ENCODE measurements at regions not wholly inside any gene's neighbourhood (a gene's known extent, or its start where the extent isn't known, plus 50 kb on each side); places are given as distances from the start of the nearest gene placed in this dataset.

DNA sequence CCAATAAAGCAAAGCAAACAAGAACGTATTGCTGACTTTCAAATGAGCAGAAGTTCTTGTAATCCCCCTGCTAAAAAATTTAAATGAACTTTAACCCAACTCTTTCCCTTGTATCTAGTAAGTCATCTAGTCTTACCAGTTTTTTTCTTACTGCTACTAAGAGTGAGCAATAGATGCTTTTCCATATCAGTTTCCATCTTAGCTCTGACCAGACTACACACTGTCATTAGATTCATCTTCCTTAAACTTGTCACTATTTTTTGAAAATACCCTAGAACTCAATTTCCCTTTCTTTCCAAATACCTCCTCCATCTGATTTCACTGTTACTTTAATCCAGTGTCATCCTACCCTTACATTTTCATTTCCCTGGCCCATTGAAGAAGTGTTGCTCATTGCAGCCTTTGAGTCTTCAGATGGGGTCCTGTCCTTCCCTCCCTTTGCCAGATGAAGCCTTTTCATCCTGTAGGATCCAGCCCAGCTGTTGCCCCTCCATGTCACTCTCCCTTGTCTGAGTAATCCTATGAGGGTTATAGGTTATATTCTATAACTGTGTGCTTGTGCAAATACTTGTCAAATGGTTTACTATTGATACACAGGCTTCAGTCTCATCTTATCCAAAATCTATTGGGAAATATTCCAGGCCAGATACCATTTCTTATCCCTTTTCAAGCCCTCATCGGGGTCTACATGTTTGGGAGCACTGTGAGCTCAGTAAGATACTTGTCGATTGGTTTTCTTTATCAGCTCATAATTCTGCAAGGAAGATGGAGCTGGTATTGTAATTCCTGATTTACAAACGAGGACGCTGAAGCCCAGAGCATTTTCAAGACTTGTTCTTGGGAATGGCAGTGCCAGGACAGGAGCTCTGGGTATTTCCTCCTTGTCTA is 51.5 kb upstream of the ITGB1 start:
- Histone ChIP-seq H3K27ac (ENCODE audit: low read length) (peak overlapping the region; percentile 99), H3K9me3 (ENCODE audit: control insufficient read depth, insufficient read depth, low read depth, low read length) (no peaks in the 10 kb centered on the region), H3K36me3 (ENCODE audit: control insufficient read depth, insufficient read depth, low read length) (no peaks in the 10 kb centered on the region), H3K4me3 (ENCODE audit: low read depth in 2 of 2, low read length in 2 of 2) (peak overlapping the region in 1 of 2 experiments; percentile 33; a peak in 1 of 4 replicates), H3K27me3 (ENCODE audit: control insufficient read depth, insufficient read depth, low read length) (no peaks in the 10 kb centered on the region), H3K4me1 (ENCODE audit: control insufficient read depth, insufficient read depth, low read length) (peaks cover 50% of the 10 kb centered on the region)
- ATAC-seq (no peak), DNase-seq (ENCODE audit: low read depth, low spot score) (no peak)
- intact Hi-C loops (cut with micrococcal nuclease; ENCODE audit: unreplicated experiment) (loop anchor here (1.0 to 10.0 kb wide), 3 partner anchors 47 to 214 kb away; no protein-coding TSS in a partner anchor), in situ Hi-C loops (cut with HindIII; ENCODE audit: low pct_unique_long_range_greater_than_20kb, low sequenced_read_pairs) (no loop called here)
- no TSS peak for BruUV-seq (replicated peaks)
- ChIA-PET CTCF (interaction anchor here (0.6 to 1.4 kb wide), 9 partner anchors 13 to 203 kb away, joined by 3 to 4 read pairs (median 3); no protein-coding TSS in a partner anchor), POLR2A (interaction anchor here (1.2 to 1.4 kb wide), 2 partner anchors 29 to 52 kb away, joined by 4 to 6 read pairs; no protein-coding TSS in a partner anchor)
- TF ChIP-seq, protein P1, sequence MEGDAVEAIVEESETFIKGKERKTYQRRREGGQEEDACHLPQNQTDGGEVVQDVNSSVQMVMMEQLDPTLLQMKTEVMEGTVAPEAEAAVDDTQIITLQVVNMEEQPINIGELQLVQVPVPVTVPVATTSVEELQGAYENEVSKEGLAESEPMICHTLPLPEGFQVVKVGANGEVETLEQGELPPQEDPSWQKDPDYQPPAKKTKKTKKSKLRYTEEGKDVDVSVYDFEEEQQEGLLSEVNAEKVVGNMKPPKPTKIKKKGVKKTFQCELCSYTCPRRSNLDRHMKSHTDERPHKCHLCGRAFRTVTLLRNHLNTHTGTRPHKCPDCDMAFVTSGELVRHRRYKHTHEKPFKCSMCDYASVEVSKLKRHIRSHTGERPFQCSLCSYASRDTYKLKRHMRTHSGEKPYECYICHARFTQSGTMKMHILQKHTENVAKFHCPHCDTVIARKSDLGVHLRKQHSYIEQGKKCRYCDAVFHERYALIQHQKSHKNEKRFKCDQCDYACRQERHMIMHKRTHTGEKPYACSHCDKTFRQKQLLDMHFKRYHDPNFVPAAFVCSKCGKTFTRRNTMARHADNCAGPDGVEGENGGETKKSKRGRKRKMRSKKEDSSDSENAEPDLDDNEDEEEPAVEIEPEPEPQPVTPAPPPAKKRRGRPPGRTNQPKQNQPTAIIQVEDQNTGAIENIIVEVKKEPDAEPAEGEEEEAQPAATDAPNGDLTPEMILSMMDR (IDR thresholded peaks at IDR 0.05), result no peak
- TF ChIP-seq, protein P2, sequence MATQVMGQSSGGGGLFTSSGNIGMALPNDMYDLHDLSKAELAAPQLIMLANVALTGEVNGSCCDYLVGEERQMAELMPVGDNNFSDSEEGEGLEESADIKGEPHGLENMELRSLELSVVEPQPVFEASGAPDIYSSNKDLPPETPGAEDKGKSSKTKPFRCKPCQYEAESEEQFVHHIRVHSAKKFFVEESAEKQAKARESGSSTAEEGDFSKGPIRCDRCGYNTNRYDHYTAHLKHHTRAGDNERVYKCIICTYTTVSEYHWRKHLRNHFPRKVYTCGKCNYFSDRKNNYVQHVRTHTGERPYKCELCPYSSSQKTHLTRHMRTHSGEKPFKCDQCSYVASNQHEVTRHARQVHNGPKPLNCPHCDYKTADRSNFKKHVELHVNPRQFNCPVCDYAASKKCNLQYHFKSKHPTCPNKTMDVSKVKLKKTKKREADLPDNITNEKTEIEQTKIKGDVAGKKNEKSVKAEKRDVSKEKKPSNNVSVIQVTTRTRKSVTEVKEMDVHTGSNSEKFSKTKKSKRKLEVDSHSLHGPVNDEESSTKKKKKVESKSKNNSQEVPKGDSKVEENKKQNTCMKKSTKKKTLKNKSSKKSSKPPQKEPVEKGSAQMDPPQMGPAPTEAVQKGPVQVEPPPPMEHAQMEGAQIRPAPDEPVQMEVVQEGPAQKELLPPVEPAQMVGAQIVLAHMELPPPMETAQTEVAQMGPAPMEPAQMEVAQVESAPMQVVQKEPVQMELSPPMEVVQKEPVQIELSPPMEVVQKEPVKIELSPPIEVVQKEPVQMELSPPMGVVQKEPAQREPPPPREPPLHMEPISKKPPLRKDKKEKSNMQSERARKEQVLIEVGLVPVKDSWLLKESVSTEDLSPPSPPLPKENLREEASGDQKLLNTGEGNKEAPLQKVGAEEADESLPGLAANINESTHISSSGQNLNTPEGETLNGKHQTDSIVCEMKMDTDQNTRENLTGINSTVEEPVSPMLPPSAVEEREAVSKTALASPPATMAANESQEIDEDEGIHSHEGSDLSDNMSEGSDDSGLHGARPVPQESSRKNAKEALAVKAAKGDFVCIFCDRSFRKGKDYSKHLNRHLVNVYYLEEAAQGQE (IDR thresholded peaks at IDR 0.05; ENCODE audit: insufficient read depth in 1 of 2, low read depth in 2 of 2, low read length in 1 of 2), result no peak
- no peak for TF ChIP-seq TCF7L2 (IDR thresholded peaks at IDR 0.05; ENCODE audit: low read depth, low read length)
- no peak for TF ChIP-seq SIN3A (IDR thresholded peaks at IDR 0.05; ENCODE audit: borderline replicate concordance, insufficient read depth, low read depth, low read length)
- TF ChIP-seq POLR2AphosphoS5 (IDR thresholded peaks at IDR 0.05; ENCODE audit: low read depth, low read length), result no peak

DNA sequence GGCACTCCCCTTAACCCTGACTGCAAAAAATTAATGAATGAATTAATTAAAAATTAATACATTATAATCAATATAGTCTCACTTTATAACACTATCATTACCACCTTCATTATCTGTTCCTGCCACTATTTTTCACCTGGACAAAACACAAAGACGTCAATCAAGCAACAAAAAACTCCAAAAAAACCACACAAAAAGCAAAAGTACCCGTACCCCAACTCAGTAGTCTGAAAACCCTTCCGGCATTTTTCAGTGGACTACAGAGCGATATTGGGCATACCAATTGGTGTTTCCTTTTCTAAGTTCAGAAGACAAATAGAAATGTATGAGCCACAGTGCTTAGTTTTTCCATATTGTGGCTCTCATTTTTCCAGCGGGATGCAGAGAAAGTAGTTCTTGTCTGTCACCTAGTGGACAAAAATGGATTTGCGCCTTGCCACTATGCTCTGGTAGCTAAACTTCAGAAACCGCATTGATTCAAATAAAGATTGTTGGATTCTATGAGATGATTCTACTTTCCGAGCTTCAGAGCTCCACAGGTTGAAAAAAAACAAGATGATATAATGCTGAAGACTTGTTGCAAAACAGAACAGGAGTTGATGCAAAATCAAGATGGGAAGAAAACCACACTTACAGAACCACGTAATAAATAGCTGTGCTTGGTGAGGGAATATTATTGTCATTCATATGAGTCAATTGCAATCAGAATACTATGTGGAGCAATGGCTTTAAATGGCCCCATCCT is 50.6 kb upstream of the ITGB1 start:
- Histone ChIP-seq H3K4me1 (ENCODE audit: control insufficient read depth, insufficient read depth, low read length) (peaks cover 55% of the 10 kb centered on the region), H3K9me3 (ENCODE audit: control insufficient read depth, insufficient read depth, low read depth, low read length) (no peaks in the 10 kb centered on the region), H3K4me3 (ENCODE audit: low read depth in 2 of 2, low read length in 2 of 2) (no peak overlapping the region), H3K27ac (ENCODE audit: low read length) (peak overlapping the region; percentile 99), H3K36me3 (ENCODE audit: control insufficient read depth, insufficient read depth, low read length) (no peaks in the 10 kb centered on the region), H3K27me3 (ENCODE audit: control insufficient read depth, insufficient read depth, low read length) (no peaks in the 10 kb centered on the region)
- TF ChIP-seq, protein P2 (IDR thresholded peaks at IDR 0.05; ENCODE audit: insufficient read depth in 1 of 2, low read depth in 2 of 2, low read length in 1 of 2), result no peak
- TF ChIP-seq, protein P1 (IDR thresholded peaks at IDR 0.05), result peak; percentile 91
- TF ChIP-seq POLR2AphosphoS5 (IDR thresholded peaks at IDR 0.05; ENCODE audit: low read depth, low read length), result peak; percentile 39; the same call in 1 of the 2 replicates
- no TSS peak for BruUV-seq (replicated peaks)
- DNase-seq (ENCODE audit: low read depth, low spot score) (peak; percentile 94), ATAC-seq (peak; percentile 27; the same call in 1 of the 2 replicates)
- ChIA-PET CTCF (interaction anchor here (0.6 to 1.4 kb wide), 3 partner anchors 49 to 185 kb away, joined by 3 to 4 read pairs (median 3); no protein-coding TSS in a partner anchor), POLR2A (interaction anchor here (1.2 to 1.4 kb wide), 2 partner anchors 28 to 52 kb away, joined by 4 to 6 read pairs; no protein-coding TSS in a partner anchor)
- in situ Hi-C loops (cut with HindIII; ENCODE audit: low pct_unique_long_range_greater_than_20kb, low sequenced_read_pairs), result no loop called here
- intact Hi-C loops (cut with micrococcal nuclease; ENCODE audit: unreplicated experiment), result loop anchor here (1.0 to 5.0 kb wide), 2 partner anchors 46 to 213 kb away; no protein-coding TSS in a partner anchor
